ENCODE measurements at regions not wholly inside any gene's neighbourhood (a gene's known extent, or its start where the extent isn't known, plus 50 kb on each side); places are given as distances from the start of the nearest gene placed in this dataset.

DNA sequence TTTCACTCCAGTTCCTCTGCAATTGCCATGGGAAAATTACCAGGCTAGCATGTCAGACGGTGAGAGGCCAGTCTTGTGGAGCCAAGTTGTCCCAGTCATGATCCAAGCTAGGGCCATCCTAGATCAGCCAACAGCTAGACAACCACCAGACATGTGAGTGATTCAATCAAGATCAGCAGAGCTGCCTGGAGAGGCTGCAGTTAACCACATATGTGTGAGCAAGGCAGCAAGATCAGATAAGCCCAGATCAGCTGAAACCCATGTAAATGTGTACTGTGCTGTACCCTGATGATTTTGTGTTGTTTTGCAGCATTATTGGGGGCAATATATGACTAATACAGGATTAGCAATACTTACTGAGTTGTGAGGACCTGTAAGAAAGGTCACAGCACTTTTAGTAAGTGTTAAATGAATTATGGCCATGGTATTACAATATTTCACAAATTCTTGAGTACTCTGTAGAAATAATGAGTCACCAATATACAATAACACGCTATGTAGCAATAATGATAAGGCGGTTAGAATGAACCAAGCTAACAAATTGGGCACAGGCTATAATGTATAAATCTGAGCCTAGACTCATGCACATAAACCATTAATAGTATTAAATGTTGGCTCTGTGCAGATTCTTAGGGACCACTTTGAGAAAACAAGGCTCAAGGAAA, 91.4 kb downstream of the SUDS3 start:
- DNase-seq = no peak

DNA sequence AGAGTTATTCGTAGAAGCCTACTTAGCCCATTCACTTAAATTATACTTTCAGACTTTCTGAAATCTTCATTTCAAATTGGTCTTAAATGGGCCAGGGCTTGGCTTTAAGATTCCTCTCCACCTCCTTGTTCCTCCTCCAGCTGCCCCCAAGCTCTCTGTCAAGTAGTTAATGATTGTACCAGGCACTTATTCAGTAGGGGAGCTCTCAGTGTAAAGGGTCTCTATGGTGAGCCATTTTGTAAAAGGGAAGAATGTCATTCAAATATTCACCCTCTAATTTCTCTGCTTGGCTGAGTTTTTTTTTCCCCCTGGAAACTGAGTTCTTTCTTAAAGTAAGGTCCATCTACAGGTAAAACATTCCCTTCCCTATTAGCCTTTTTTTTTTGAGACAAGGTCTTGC, 96.6 kb downstream of the SUDS3 start:
- no peak for DNase-seq

DNA sequence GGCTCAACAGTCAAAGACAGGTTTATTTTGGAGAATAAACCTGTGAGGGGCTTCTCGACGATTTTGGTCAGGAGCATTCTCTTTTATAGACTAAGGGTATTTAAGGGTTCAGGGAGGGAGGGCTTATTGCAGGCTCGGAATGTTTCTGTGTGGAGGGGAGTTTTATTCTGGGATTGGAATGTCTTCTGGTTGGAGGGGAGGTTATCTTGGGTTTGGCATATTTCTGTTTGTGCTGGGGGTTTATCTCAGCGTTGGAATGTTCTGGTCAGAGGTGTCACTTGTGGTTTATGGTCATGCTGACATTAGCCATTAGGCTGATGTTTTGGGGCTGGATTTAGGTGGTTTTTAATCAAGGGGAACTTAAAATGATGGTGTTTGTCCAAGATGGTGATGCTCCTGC, 103.9 kb downstream of the SUDS3 start:
- no peak for DNase-seq

DNA sequence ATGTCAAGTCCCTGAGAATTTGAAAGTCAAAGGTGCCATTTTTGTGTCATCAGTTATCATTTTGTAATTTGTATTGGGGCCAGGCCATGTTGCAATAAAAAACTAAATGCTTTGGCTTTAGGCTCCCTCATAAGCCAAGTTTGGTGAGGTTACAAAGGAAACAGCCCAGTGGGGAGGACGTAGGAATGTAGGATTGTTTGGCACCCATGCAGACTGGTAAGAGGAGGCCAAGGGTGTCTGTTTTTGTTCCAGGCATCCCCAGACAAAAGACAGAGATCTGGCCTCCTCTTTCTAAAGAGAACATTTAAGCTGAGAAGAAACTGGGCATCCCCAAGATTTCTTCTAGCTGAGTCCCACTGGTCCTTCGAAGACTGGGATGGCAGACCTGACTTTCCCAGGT, 111.7 kb downstream of the SUDS3 start:
- no peak for DNase-seq

DNA sequence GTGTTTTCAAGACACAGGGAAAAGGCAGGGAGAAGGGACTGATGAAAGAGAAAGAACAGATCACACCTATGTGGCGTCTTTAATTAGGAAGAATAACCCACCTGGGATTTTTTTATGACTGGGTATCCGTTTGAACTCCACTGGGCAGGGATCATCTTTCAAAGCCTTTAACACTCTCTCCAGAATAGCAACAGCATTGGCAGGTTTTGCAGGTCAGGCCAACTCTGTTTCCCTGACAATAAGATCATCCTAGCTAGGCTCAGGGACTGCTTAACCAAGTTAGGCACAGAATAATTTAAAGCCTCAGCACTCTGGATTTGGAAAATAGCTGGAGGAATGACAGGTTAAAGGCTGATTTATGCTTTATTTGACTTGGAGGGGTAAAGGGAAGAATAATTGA, 117.6 kb downstream of the SUDS3 start:
- DNase-seq = no peak

DNA sequence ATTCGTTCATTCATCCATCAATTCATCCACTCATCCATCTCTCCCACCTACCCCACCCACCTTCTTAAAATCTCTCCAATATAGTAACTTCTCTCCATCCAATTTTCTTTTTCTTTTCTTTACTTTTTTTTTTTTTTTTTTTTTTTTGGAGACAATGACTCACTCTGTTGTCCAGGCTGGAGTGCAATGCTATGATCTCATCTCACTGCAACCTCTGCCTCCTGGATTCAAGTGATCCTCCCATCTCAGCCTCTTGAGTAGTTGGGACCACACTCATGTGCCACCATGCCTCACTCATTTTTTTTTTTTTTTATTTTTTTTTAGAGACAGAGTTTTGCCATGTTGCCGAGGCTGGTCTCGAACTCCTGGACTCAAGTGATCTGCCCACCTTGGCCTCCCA, 118.4 kb downstream of the SUDS3 start:
- no peak for DNase-seq

DNA sequence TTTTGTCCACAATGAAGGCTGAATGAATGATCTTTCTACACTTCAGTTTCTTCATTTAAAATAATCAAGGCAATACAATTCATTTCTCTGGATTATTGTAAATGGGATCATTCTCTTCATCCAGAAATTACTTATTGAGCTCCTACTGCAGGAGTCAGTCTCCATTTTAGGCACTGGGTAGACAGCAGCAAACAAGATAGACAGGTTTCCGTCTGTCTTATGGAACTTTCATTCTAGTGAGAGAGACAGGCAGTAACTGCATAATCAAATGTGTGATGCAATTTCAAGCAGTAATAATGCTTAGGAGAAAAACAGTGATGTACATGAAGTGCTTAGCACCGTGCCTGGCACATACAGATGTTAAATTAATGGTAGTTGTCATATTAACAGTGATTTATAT, 118.9 kb downstream of the SUDS3 start:
- no peak for DNase-seq

DNA sequence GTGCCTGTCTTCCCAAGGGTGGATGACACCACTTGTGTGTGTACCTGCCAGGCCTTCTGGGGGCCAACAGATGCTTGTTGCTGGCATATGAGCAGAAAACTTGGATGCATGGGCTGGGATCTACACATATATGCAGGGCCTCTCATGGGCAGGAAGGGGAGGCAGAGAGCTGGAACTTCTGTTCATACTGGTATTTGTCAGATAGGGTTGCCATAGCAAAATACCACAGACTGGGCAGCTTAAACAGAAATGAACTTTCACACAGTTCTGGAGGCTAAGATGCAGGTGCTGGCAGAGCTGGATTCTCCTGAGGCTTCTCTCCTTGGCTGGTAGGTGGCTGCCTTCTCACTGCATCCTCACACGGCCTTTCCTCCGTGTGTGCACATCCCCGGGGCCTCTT, 121.8 kb downstream of the SUDS3 start:
- no peak for DNase-seq

DNA sequence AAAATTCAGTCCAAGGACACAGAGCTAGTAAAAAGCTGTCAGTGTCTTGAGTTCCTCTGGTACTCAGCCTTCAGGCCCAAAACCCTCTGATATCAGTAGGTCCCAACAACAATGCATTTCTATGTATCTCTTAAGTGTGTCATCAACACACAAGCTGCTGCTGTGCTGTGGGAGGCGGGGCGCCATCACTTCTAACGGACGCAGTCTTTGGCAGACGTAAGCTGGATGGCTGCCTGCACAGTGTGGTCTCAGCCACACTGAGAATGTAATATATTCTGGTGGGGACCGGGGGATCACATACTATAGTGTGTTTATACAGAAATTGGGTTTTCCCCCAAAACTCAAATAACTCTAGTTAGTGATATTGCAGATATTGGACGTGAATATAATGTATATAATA, 123.9 kb downstream of the SUDS3 start:
- no peak for DNase-seq

DNA sequence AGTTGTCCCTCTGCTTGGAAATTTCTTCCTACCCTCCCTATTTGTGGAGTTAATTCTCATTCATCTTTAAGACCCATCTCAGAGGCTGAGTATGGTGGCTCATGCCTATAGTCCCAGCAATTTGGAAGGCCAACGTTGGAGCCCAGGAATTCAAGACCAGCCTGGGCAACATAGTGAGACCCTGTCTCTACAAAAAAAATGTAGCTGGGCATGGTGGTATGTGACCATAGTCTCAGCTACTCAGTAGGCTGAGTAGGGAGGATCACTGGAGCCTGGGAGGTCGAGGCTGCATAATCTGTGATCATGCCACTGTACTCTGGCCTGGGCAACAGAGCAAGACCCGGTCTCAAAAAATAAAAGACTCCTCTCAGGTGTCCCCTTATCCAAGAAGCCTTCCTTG, 125.1 kb downstream of the SUDS3 start:
- DNase-seq = no peak

DNA sequence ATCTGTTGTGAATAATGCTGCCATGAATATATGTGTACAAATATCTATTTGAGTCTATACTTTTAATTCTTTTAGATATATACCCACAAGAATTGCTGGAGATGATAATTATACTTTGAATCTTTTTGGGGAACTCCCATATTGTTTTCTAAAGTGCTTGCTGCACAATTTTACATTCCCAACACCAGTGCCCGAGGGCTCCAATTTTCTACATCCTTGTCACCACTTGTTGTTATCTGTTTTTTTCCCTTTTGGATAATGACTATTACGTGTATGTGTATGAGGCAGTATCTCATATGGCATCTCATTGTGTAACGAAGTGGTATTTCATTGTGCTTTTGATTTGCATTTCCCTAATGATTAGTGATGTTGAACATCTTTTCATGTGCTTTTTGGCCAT, 127.1 kb downstream of the SUDS3 start:
- no peak for DNase-seq

DNA sequence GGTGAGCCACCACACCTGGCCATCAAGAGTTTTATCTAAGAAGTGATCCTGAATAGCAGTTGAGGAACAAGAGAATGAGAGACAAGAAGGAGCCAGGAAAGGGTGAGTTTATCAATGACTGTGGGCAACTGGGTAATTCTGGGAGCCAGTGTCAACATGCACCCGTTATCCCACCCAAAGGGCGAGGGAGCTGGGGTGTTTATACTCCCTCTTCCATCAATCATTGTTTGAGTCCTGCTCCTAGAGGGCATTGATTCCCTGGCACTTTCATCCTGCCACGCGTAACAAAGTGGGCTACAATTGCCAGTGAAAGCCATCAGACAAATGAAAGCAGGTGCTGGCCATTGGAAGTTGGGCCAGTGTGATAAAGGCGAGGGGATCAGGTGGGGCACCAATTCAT, 136.3 kb downstream of the SUDS3 start:
- DNase-seq = no peak

DNA sequence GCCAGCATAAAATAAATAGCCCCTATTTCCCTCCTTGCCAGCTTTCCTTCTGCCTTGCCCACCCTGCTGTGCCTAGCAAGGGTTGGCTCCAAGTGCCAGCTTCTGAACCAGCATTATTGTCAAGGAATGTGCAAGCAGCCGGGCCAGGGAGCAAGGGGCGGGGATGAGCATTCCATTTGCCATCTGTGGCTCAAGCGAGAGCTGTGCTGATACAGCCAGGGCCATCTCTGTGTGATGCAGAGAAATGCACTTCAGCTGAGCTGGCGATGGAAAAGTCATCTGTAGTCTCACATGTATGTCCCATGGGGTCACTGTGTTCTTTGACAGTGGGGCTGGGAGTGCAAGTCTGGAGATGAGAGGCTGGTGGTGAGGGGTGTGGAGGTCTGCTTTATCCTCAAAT, 137.3 kb downstream of the SUDS3 start:
- no peak for DNase-seq

DNA sequence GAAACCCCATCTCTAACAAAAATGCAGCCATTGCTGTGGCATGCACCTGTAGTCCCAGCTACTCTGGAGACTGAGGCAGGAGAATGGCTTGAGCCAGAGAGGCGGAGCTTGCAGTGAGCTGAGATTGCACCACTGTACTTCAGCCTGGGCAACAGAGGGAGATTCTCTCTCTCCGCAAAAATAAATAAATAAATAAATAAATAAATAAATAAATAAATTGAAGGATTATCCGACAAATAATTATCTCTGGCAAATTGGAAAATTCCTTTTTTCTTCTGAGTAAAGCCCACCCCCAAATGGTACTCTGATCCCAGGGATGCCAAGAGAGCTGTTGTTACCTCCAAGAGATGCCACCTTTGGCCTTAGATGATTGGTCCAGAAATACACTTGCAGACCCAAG, 137.9 kb downstream of the SUDS3 start:
- no peak for DNase-seq

DNA sequence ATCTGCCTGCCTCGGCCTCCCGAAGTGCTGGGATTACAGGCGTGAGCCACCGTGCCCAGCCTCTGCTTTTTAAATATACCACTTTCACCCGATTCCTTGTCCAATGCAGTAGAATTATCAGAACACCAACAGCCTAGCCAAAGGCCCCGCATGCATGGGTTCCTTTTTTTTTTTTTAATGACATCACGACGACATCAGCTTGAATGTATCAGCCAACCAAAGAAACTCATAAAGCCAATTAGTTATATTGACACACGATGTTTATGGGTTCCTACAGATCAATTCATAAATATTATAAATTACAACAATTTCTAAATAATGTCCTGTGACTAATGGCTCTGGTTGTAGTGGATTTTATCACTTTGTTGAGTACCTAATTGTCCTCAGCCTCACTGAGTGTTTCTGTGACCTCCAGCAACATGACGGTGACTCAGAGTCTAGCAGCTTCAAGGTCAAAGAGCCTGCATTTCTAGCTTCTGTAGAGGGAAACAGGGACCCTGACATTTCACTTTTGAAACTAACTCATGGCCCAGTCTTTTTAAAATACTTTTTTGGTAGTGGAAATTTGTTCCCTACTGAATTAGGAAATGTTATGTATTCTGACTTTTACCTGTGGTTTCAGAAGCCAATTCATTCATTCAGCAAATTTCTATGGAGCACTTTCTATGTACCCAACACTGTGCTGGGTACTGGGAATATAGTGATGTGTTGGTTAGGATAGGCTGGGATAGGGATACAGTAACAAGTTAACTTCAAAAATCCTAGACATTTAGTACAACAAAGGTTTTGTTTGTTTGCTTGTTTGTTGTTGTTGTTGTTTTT, 144.1 kb downstream of the SUDS3 start:
- no peak for DNase-seq

DNA sequence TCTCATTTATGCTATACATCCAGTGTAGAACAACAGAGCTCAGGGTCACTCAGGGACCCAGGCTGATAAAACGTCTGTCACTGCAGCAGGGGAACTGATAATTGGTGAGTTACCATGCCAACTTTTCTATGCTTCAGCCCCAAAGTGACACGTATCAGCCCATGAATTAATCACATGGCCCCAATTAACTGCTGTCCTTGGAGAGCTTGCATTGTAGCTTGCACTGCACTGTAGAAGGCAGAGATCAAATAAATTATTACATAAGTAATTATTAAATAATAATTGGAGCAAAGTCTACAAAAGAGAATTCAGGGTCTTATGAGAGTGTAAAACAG, 144.6 kb downstream of the SUDS3 start:
- DNase-seq = no peak

DNA sequence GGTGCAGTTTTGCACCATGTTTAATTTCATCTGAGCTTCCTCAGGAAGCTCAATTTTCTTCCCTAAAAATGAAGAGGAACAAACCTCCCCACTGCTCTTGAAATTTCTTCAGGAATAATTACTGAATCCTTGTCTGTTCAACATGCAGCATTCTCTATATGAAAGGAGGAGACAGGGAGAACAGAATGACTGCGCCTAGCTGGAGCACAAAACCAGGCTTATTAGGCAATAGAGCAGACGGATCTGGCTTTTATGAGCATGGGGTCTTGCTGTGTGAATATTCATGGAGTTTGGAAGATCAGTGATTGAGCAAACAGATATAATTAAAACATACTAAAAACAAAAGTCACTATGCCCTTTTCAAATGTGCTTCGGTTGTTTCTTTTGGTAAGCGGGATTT, 148.1 kb downstream of the SUDS3 start:
- no peak for DNase-seq

DNA sequence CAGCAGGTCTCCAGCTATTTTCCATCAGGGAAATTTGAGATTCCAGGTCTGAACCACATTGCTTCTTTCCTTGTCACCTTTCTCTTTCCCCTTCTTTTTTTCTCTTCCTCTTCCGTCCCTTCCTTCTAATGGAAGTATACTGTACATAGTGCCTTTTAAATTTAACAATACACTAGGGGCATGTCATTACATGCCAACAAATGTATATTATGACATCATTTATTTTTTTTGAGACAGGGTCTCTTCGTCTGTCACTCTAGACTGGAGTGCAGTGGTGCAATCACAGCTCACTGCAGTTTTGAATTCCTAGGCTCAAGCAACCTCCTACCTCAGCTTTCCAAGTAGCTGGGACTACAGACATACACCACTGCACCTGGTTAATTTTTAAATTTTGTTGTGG, 148.9 kb downstream of the SUDS3 start:
- DNase-seq = no peak

DNA sequence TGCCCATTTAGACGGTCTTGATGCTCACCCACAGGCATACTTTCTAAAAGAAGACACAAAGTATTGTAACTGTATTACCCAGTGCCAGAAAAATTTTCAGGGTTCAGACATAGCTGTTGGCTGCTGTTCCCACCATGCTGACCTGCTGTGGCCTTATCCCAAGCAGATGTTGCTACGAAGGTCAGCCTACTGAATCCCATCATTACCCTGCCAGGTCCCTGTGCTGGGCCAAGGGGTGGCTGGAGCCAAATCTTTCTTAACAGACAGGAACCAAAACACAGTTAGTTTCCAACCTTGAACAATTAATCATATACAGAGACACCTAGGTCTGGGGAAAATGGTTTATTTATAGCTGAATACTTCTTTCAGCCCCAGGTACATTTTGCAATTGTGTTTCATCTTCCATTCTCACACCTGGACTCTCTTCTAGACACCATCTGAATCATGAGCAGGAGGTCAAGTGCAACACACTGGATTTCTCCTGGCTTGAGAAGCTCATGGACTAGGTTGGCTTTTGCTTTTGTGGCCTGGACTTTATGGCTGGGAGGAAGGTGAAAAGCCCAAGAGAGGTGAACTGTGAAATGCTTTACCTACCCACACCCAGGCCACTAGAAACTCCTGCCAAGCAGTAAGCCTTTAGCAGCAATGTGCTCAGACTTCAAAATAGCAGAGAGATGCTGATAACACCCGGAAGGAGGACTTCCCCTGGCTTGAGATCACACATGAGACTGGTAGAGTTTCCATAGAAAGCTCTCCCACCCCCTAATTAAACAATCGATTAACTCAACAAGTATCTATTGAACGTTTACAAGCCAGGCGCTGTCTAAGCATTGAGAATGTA, 150.1 kb downstream of the SUDS3 start:
- DNase-seq = no peak

DNA sequence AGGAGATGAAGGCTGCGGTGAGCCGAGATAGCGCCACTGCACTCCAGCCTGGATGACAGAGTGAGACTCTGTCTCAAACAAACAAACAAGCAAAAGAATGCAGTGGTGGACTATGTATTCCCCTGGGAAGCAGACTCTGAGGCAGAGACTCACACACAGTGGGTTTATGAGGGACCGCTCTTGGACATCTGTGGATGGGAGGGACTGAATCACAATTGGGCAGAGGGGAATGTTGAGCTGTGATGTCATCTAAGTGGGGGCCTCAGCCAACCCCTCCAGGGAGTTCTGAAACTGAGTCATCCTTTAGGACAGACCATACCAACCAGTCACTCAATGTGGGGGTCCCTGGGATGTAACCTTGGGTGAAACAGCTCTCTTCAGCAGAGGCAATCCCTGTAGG, 151.0 kb downstream of the SUDS3 start:
- DNase-seq = no peak

DNA sequence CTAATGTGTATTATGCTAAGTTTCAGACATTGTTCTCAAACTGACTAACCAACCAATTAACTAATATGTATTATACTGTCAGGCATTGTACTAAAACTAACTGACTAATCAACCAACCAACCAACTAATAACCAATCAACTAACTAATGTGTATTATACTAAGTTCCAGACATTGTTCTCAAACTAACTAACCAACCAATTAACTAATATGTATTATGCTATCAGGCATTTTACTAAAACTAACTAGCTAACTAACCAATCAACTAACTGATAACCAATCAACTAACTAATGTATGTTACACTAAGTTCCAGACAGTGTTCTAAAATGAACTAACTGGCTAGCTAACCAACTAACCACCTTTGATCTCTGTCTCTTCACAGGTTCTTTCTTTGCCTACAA, 152.3 kb downstream of the SUDS3 start:
- no peak for DNase-seq

DNA sequence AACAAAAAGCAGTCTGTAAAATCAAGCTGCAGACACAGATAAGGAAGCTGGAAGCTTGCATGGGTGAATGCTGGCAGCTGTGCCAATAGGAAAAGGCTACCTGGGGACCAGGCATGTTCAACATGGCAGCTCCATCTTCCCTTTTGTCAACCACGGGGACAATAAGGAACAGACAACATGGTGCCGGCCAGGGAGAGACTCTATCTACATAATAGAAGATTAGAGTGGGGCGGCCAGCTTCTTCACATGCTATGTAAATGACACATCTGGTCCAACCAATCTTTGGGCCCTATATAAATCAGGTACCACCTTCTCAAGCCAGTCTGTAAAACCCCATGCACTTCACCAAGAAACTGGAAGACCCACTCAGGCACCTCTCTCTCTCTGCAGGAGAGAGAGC, 157.6 kb downstream of the SUDS3 start:
- DNase-seq = no peak

DNA sequence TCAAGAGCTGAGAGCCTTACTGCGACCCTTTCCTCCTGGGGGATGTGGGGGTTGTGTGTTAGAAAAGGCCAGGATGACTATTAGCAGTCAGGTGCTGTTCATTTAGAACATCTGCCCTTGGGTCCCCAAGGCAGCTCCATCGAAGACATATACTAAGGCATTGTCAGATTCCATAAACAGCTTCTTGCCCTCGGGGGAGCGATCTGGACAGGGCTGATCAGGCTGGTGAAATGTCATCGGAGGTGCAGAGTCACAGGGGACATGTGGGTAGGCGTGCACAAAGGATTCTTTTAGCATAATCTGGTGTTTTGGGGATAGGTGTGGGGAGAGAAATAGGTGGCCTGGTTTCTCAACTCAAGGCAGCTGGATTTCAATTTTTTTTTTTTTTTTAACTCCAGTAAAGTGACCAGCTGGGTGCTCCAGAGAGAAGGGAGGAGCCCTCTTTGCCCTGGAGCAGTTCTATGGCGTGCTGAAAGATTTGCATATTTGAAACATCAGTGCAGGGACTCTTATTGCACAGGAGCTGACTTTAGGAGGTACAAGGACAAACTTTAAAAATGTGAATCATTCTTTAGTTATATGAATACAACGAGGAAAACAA, 160.1 kb downstream of the SUDS3 start:
- no peak for DNase-seq

DNA sequence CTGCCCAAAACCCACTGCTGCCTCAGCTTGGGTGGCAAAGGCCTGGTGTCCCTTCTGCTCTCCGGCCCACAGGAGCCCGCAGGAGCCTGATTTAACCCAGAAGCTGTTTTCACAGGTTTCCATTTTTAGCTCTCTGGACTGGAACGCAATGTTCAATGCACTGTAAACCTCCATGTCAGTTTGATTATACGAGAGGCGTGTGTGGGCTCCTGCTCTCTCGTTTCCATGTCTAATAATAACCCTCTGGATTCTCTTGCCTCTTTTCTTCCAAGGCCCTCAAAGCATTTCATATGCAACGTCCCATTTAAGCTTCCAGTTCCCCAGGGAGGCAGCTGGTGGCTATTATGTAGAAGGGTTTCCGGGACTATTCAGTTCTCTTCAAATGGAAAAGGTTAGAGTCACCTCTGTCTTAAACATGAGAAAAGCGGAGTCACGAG, 161.1 kb downstream of the SUDS3 start:
- no peak for DNase-seq

All from KG1 (cell line).